ENCODE measurements at regions not wholly inside any gene's neighbourhood (a gene's known extent, or its start where the extent isn't known, plus 50 kb on each side); places are given as distances from the start of the nearest gene placed in this dataset.

- DNase-seq (ENCODE audit: low spot score), result no peak
These were observed 343.7 kb downstream of the PDHA2 start for GRCh38 chr4:96183611-96184010.

GRCh38 chr4:96186593-96186992, 346.7 kb downstream of the PDHA2 start:
- no peak for DNase-seq (ENCODE audit: low spot score)

GRCh38 chr4:96189761-96190160, 349.9 kb downstream of the PDHA2 start:
- no peak for DNase-seq (ENCODE audit: low spot score)

- no peak for DNase-seq (ENCODE audit: low spot score)
These were observed 353.2 kb downstream of the PDHA2 start for GRCh38 chr4:96193061-96193460.

- DNase-seq (ENCODE audit: low spot score), result no peak
These were observed 355.1 kb downstream of the PDHA2 start for GRCh38 chr4:96194993-96195392.

GRCh38 chr4:96205143-96205936, 365.4 kb downstream of the PDHA2 start:
- DNase-seq (ENCODE audit: low spot score), result no peak

GRCh38 chr4:96227515-96227914, 387.6 kb downstream of the PDHA2 start:
- no peak for DNase-seq (ENCODE audit: low spot score)

- no peak for DNase-seq (ENCODE audit: low spot score)
These were observed 388.6 kb downstream of the PDHA2 start for GRCh38 chr4:96228463-96228862.

- DNase-seq (ENCODE audit: low spot score), result no peak
These were observed 400.1 kb downstream of the PDHA2 start for GRCh38 chr4:96240041-96240440.

- DNase-seq (ENCODE audit: low spot score), result no peak
These were observed 401.9 kb downstream of the PDHA2 start for GRCh38 chr4:96241819-96242218.

GRCh38 chr4:96247096-96247495, 407.2 kb downstream of the PDHA2 start:
- no peak for DNase-seq (ENCODE audit: low spot score)

- no peak for DNase-seq (ENCODE audit: low spot score)
These were observed 408.3 kb downstream of the PDHA2 start for GRCh38 chr4:96248225-96248624.

- no peak for DNase-seq (ENCODE audit: low spot score)
These were observed 420.3 kb downstream of the PDHA2 start for GRCh38 chr4:96260064-96260682.

GRCh38 chr4:96262057-96262456, 422.2 kb downstream of the PDHA2 start:
- no peak for DNase-seq (ENCODE audit: low spot score)

- DNase-seq (ENCODE audit: low spot score), result no peak
These were observed 423.4 kb downstream of the PDHA2 start for GRCh38 chr4:96263291-96263690.

GRCh38 chr4:96264941-96265463, 425.1 kb downstream of the PDHA2 start:
- no peak for DNase-seq (ENCODE audit: low spot score)

GRCh38 chr4:96293806-96294205, 453.9 kb downstream of the PDHA2 start:
- DNase-seq (ENCODE audit: low spot score), result no peak

GRCh38 chr4:96295143-96295741, 455.3 kb downstream of the PDHA2 start:
- DNase-seq (ENCODE audit: low spot score), result no peak

GRCh38 chr4:96301715-96302114, 461.8 kb downstream of the PDHA2 start:
- no peak for DNase-seq (ENCODE audit: low spot score)

- DNase-seq (ENCODE audit: low spot score), result no peak
These were observed 465.1 kb downstream of the PDHA2 start for GRCh38 chr4:96305030-96305429.

GRCh38 chr4:96312046-96312685, 472.3 kb downstream of the PDHA2 start:
- no peak for DNase-seq (ENCODE audit: low spot score)

- no peak for DNase-seq (ENCODE audit: low spot score)
These were observed 475.9 kb downstream of the PDHA2 start for GRCh38 chr4:96315815-96316214.

- no peak for DNase-seq (ENCODE audit: low spot score)
These were observed 476.9 kb downstream of the PDHA2 start for GRCh38 chr4:96316776-96317175.
